IPS-NIHi11 (cell line): ENCODE measurements at regions not wholly inside any gene's neighbourhood (a gene's known extent, or its start where the extent isn't known, plus 50 kb on each side); places are given as distances from the start of the nearest gene placed in this dataset.

Source experiments
- DNase-seq: peaks from one replicate; pipeline ENCODE4 v3.0.0; 2012; ENCODE audit warnings: mixed read lengths, low spot score

DNA sequence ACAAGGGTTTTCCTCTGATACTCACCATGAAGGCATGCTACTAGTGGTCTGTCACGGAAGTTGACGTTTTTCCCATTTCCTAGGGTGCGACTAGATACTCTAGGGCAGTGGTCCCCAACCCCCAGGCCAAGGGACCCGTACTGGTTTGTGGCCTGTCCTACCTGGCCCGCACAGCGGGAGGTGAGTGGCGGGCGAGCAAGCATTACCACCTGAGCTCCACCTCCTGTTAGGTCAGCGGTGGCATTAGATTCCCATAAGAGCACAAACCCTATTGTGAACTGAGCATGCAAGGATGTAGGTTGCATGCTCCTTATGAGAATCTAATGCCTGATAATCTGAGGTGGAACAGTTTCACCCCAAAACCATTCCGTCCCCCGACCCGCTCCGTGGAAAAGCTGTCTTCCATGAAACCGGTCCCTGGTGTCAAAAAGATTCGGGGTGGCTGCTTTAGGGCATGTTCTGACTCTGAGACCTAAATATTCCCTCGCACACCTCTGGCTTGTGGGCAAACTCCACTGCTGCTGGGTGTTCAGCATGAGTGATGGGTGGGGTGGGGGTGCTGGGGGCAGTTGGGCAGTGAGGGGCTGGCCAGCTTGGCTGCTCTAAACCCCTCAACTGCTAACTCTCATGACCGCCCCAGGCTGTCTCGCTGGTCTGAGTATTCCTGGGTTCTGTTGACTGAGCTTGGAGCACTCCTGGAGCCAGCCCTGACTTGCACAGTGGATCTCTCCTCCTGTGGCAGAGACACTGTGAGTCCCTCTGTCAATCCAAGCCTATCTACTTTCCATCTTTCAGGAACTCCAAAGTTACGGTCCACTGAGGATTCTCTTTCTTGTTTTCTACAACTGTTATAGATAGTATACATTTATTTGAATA lies 78.3 kb upstream of the NEK6 start:
- no peak for DNase-seq

DNA sequence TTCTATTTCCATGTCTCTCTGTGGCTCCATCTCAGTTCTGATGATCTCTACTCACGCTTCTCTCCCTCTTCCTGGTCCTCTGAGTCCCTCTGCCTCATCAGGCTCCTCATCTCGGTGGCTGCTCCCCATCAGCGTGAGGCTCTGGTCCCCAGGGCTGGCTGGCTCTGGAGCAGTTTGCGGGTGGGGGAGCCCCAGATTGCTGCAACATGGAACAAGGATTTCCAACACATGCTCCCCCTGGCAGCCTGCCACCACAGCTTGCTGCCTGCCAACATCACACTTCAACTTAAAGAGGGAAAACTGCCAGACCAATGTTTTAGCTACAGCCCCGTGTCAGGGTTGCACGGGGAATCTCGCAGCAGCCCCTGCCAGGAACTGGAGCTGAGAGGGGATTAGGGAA lies 77.2 kb upstream of the NEK6 start:
- DNase-seq: no peak

DNA sequence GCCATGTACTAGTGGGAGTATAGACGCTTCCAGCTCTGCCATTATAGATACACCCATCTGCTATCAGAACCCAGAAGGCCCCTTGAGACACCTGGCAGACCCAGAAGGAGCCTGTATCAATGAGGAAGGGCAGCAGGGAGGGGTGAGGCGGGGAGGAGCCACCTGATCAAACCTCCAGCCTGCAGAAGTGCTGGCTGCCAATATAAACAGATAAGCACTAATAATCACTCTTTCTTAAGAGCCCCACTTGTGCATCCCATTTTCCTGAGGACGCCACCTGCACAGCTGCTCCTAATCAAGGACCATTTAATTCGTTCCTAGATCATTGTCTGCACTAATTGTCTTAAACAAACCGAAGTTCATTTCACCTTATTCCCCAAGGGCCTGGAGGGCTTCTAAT lies 75.0 kb upstream of the NEK6 start:
- no peak for DNase-seq

DNA sequence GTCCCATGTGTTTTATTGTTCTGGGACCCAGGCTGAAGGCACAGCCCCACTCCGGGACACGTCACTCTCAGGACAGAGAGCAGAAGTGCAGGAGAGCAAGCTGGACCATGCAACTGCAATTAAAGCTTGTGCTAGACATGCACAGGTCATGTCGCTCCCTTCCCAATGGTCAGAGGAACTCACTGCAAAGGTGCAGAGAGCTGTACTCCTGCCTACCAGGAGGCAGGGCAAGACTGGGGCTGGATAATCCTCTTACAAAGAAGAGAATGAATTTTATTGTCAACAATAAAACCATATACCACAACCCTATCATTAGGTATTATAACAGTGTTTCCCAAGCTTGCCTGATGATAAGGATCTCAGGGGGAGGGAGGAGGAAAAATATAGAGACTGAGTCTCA lies 74.0 kb upstream of the NEK6 start:
- DNase-seq: no peak

DNA sequence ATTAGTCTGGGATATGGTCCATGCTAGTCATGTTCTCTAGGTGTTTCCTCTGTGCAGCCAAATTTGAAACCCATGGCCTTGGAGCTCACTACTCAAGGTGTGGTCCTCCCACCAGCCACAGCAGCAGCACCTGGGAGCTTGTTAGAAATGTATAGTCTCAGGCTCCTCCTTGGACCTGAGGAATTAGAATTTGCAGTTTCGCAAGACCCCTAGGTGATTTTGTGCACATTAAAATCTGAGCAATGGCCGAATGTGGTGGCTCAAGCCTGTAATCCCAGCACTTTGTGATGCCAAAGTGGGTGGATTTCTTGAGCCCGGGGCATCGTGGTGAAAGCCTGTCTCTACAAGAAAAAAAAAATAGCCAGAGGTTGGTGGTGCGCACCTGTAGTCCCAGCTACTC lies 72.3 kb upstream of the NEK6 start:
- no peak for DNase-seq

DNA sequence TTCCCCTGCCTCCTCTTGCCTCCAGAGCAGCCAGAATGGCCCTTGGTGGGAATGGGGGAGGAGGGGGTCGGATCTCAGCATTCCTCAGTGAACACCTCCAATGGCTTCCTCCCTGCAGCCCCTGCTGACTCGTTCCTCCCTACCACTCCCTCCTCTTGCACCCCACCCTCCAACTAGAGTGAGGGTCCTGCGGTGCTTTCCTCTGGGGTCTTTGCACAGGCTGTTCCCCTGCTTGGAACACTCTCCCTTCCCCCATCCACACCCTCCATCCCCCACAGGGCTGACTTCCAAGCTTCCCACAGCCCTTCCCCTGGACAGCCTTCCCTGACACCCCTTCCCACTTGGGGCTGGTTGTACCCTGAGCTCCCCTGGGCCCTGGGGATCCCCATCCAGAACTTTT lies 70.4 kb upstream of the NEK6 start:
- DNase-seq: no peak

DNA sequence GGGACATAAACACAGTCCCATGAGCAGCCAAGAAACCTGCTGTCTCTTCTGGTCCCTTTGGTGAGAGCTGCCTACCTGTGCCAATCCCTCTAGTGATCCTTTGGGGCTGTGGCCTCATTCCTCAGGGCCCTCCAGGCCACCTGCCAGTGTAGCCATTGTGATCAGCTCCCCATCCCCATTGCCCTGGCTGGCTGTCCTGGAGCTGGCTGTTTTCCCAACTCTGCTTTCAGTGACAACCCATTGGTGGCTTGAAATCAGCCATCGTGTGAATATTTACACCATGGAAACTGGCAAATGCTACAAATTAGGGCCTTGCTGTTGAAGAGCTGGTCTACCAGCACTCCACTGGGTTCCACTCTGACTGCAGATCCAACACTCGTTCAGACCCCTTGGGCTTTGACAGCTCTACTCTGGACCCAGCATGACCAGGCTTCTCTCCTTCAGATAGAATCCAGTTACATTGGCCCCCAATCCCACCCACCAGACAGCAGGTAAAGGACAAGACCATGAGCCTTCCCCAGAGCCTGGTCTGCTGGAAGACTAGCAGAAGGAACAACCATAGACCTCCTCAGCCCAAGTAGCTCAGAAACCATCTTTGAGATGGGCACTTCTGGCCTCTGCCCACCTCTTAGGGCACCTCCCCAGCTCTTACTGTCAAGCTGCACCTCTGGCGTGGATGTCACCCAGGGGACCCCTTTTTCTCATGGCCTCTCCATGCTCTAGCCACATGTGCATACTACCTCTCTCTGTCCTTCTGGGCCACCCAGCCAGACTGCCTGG lies 69.2 kb upstream of the NEK6 start:
- no peak for DNase-seq

DNA sequence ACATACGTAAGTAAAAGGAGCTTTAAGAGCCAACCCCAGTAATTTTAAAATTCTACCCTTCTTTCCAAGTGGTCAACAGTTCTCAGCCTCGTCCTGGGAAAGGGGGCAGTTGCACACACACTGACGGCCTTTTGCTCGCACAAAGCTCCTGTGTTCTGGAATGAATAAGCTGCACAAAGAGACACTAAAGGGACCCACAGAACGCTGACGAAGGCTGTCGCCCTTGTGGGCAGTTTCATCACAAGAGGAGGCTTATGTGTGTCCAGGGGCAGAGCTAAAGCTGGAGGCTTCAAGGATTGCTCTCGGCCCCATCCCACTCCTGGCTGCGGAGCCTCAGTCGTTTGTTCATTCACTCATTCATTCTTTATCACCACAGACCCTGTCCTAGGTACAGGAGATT lies 67.0 kb upstream of the NEK6 start:
- no peak for DNase-seq

DNA sequence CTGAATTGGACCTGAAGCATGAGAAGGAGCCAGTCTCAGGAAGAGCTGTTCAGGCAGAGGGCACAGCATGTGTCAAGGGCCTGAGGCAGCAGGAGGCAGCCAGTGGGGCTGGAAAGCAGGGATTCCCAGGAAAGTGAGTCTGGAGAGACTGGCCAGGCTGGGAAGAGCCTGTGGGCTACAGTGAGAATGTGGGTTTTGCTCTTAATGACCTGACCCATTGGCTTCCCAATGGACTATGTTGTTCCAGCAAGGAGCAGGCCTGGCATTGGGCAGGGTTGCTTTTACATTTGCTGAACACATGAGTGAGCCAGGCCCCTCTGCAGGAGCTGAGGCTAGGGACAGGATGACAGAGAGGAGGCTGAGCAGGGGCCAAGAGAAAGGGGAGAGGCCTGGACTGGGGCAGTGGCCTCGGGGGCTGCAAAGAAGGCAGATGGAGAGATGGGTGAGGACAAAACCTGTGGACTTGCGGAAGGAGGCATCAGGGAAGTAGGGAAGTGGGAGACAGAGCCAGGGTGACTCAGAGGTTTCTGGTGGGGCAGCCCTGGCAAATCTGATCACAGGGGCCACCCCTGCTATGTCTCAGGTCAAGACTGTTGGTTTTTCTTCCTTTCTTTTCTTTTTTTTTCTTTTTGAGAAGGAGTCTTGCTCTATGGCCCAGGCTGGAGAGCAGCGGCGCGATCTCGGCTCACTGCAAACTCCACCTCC lies 65.9 kb upstream of the NEK6 start:
- DNase-seq: no peak

DNA sequence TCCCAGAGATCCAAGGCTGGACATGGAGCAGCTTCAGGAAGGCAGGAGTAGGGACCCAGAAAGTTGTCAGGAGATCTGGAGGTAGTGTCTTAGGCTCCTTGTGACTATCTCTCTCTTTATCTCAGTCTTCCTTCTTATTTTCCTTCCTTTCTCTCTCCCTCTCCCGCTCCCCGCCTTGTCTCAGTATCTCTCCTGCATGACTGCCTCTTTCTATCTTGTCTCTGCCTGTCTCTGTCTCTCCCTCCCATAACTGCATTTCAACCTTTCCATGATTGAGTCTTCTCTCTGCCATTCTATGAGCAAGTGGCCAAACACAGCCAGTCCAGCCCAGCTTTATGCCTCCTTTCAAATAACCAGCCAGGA lies 61.0 kb upstream of the NEK6 start:
- DNase-seq: no peak

DNA sequence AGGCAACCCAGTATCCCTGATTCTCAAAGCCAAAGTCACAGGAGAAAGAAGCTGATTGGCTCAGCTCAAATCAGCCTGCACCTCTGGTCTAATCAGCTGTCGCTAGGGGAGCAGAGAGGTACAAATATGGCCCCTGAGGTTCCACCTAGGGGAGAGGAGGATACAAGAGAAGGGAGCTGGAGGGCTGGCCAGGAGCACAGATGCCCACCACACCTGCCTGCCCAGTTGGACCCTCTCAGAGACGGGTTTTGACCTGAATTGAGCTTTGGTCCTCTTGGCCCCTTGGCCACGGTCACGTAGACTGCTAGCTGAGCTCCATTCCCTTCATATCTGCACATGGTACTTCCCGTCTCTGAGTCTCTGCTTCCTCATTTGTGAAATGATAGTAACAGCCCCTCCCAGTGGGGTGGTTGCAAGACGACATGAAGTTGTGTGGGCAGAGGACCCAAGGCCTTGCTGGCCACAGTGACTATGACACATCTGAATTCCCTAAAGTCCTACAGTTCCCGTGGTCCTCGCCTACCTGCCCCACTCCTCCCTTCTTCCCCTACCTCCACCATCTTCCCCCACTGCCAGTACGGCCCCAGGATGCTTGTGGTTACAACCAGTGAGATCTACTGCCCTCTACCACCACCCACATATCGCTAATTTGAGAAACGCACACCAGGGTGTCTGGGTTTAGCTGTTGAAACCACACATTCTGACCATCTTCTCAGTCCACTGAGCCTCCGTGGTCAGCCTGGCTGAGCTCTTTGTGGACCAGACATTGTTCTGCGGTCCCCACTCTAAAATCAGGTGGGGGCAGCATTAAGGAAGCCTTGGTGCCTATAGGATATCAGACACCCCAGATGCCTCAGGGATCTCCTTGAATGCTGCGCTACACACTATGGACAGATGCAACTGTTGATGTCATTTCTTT lies 60.3 kb upstream of the NEK6 start:
- DNase-seq: no peak

DNA sequence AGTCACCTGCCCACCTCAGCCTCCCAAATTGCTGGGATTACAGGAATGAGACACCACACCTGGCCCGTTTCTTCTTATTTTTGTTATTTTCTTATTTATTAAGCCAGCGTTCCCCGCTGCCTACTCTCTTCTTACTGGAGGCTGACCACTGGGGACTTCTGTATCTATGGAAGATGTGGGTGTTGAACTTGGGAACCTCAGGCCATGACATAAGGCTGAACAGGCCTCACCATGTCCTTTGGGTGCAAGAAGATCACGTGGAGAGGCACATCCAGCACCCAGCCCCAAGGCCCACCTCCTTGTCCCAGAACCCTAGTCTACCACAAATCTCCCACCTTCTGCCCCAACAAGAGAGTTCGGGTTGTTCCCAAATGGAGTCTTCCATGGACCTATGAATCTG lies 59.4 kb upstream of the NEK6 start:
- no peak for DNase-seq

DNA sequence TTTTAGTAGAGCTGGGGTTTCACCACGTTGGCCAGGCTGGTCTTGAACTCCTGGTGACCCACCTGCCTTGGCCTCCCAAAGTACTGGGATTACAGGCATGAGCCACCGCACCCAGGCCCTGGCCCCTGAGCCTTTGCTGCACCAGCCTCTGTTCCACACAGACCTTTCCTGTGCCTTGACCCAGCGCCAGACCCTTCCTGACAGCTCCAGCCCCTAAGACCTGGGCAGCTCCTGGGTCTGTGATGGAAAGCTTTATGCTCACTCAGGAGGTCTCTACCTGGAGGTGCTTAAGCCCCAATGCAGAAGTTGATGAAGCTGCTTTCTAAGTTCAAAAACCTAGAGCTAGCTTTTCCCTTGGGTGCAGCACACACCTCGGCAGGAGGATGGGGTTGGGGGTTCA lies 58.8 kb upstream of the NEK6 start:
- DNase-seq: no peak

DNA sequence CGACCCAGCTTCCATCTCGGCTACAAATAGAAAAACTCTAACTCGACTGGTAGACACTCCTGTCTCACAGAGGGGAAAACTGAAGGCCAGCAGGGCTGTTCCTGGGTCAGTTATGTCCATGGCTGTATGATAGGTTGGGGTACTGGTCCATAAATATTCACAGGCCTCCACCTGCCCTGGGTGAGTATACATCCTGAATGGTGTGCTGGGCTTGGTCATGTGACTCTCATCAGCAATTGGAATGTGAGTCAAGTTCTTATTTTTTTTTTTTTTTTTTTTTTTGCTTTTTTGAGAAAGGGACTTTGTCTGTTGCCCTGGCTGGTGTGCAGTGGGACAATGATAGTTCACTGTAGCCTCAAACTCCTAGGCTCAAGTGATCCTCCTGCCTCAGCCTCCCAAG lies 58.3 kb upstream of the NEK6 start:
- no peak for DNase-seq

DNA sequence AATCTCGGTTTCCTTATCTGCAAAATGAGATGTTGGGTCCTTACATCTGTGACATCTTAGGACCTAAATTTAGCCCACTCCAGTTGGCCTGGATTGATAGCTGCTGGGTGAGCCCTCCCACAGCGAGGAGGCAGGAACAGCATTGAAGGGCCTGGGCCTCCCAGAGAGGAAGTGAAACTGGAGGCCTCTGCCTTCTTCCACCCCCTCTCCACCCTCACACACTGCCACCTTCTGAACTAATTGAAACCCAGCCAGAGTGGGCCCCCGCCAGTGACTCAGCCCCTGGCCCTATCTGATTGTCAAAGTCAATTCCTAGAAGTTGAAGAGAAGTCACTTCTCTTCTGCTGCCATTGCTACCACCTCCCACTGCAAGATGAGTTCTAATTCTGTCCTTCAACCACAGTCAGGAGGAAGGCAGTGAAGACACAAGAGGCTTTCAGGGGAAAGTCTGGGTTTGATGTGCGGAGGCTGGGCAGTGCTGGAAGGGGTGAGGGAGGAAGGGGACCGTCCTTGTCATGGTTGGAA lies 55.2 kb upstream of the NEK6 start:
- no peak for DNase-seq

DNA sequence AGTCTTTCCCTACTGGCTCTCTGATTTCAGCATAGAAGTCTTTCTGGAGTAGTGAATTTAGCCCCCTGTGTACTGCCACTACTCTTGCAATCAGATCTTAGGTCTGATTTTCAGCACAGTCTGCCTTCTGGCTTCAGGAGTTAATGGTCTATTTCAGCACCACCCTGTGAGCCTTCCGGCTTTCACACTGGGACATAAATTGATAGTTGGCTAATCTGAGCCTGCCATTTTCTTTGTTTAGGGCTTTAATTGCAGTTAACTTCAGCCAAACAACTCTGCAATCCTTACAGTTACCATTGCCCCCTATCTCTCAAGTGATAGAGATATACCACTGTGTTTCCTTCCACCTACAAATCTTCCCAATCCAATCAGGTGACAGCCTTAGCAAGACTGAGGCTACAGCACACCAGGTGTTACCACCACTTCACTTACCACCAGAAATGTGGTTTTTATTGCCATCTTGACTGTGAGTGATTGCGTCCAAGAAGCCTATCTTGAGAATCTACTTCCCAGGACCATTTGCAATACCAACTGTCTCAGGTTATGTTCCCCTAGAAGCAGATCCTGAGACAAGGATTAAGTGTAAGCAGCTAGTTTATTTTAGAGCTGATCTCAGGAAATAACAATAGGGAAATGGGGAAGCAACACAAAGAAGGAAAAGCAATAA lies 51.9 kb upstream of the NEK6 start:
- no peak for DNase-seq

DNA sequence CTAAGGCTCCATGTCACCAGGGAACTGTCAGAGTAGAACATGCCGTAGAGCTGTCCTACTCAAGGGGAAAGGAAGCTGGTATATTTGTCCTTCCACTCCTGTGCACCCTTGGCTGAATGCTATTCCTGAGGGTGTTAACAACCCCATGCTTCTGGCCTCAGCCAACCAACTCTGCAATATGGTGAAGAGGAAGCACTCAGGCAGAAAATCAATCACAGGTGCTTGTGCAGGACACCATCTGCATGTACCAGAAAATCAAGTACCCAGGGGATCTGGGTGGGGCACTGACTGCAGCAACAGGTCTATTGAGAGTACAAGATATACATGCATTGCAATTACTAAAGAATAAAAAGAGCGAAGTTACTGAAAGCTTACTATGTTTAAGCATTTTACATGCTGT lies 51.4 kb upstream of the NEK6 start:
- no peak for DNase-seq
